ENCODE measurements at regions not wholly inside any gene's neighbourhood (a gene's known extent, or its start where the extent isn't known, plus 50 kb on each side); places are given as distances from the start of the nearest gene placed in this dataset.

GRCh38 chr1:58979677-58980076, 195.8 kb upstream of the JUN start:
- ATAC-seq, result no peak
- Histone ChIP-seq H3K27me3 (ENCODE audit: control insufficient read depth, insufficient read depth) (no peaks in the 10 kb centered on the region), H3K4me1 (ENCODE audit: control insufficient read depth, insufficient read depth, low read length) (peaks cover 10% of the 10 kb centered on the region), H3K4me3 (ENCODE audit: low read length) (no peak overlapping the region), H3K27ac (ENCODE audit: low read length) (no peak overlapping the region), H3K9me3 (ENCODE audit: control insufficient read depth, low read length) (no peaks in the 10 kb centered on the region)
- WGBS, result 73% methylated on average over 3 of the region's 3 CpGs
- DNase-seq, result no peak
- intact Hi-C loops (cut with DNase I), result loop anchor here in 1 of 4 donors (10.0 kb wide), 1 partner anchor 165 kb away; no protein-coding TSS in a partner anchor

- Histone ChIP-seq H3K9me3 (ENCODE audit: control insufficient read depth, low read length) (no peaks in the 10 kb centered on the region), H3K4me1 (ENCODE audit: control insufficient read depth, insufficient read depth, low read length) (peaks cover 10% of the 10 kb centered on the region), H3K27ac (ENCODE audit: low read length) (no peak overlapping the region), H3K27me3 (ENCODE audit: control insufficient read depth, insufficient read depth) (no peaks in the 10 kb centered on the region), H3K4me3 (ENCODE audit: low read length) (no peak overlapping the region)
- ATAC-seq, result no peak
- intact Hi-C loops (cut with DNase I), result loop anchor here in 1 of 4 donors (10.0 kb wide), 1 partner anchor 167 kb away; no protein-coding TSS in a partner anchor
- 98% methylated on average over 1 of the region's 1 CpG for WGBS
- DNase-seq, result no peak
Observed at GRCh38 chr1:58981392-58981791, 197.5 kb upstream of the JUN start.

GRCh38 chr1:58982259-58982998, 198.6 kb upstream of the JUN start:
- H3K27ac ChIP-seq (ENCODE audit: low read length), result peak overlapping the region; percentile 39
- peak in 2 of 3 donors; percentile 36 to 79 for DNase-seq
- intact Hi-C loops (cut with DNase I), result loop anchor here in 1 of 4 donors (10.0 kb wide), 1 partner anchor 168 kb away; no protein-coding TSS in a partner anchor

GRCh38 chr1:58983162-58983561, 199.3 kb upstream of the JUN start:
- no peak overlapping the region for H3K4me3 ChIP-seq (ENCODE audit: low read length)
- WGBS, result 30% methylated on average over 3 of the region's 3 CpGs
- DNase-seq, result no peak
- H3K27ac ChIP-seq (ENCODE audit: low read length), result no peak overlapping the region
- H3K27me3 ChIP-seq (ENCODE audit: control insufficient read depth, insufficient read depth), result no peaks in the 10 kb centered on the region
- H3K4me1 ChIP-seq (ENCODE audit: control insufficient read depth, insufficient read depth, low read length), result peaks cover 10% of the 10 kb centered on the region
- H3K9me3 ChIP-seq (ENCODE audit: control insufficient read depth, low read length), result no peaks in the 10 kb centered on the region
- ATAC-seq, result no peak
- intact Hi-C loops (cut with DNase I), result loop anchor here in 1 of 4 donors (10.0 kb wide), 1 partner anchor 168 kb away; no protein-coding TSS in a partner anchor

More at GRCh38 chr1:58982259-58982998, 198.6 kb upstream of the JUN start:
- no peaks in the 10 kb centered on the region for H3K27me3 ChIP-seq (ENCODE audit: control insufficient read depth, insufficient read depth)
- peak; percentile 84 to 88 for ATAC-seq
- peaks cover 10% of the 10 kb centered on the region for H3K4me1 ChIP-seq (ENCODE audit: control insufficient read depth, insufficient read depth, low read length)
- WGBS, result 53% methylated on average over 8 of the region's 8 CpGs
- H3K4me3 ChIP-seq (ENCODE audit: low read length), result no peak overlapping the region
- no peaks in the 10 kb centered on the region for H3K9me3 ChIP-seq (ENCODE audit: control insufficient read depth, low read length)

- Histone ChIP-seq H3K27ac (ENCODE audit: low read length) (no peak overlapping the region), H3K9me3 (ENCODE audit: control insufficient read depth, low read length) (no peaks in the 10 kb centered on the region), H3K27me3 (ENCODE audit: control insufficient read depth, insufficient read depth) (no peaks in the 10 kb centered on the region), H3K4me1 (ENCODE audit: control insufficient read depth, insufficient read depth, low read length) (peaks cover 10% of the 10 kb centered on the region), H3K4me3 (ENCODE audit: low read length) (no peak overlapping the region)
- WGBS, result 38% methylated on average over 2 of the region's 2 CpGs
- ATAC-seq (peak; percentile 74 to 91), DNase-seq (peak in 1 of 3 donors; percentile 18)
- intact Hi-C loops (cut with DNase I), result loop anchor here in 1 of 4 donors (10.0 kb wide), 1 partner anchor 169 kb away; no protein-coding TSS in a partner anchor
Observed at GRCh38 chr1:58983633-58984245, 199.9 kb upstream of the JUN start.

GRCh38 chr1:58986996-58987767, 203.3 kb upstream of the JUN start:
- intact Hi-C loops (cut with DNase I), result loop anchor here in 1 of 4 donors (10.0 kb wide), 1 partner anchor 172 kb away; no protein-coding TSS in a partner anchor
- H3K4me1 ChIP-seq (ENCODE audit: control insufficient read depth, insufficient read depth, low read length), result peaks cover 10% of the 10 kb centered on the region
- WGBS, result 64% methylated on average over 4 of the region's 4 CpGs
- no peak for ATAC-seq
- H3K27ac ChIP-seq (ENCODE audit: low read length), result no peak overlapping the region
- DNase-seq, result no peak
- no peaks in the 10 kb centered on the region for H3K9me3 ChIP-seq (ENCODE audit: control insufficient read depth, low read length)
- no peaks in the 10 kb centered on the region for H3K27me3 ChIP-seq (ENCODE audit: control insufficient read depth, insufficient read depth)
- H3K4me3 ChIP-seq (ENCODE audit: low read length), result no peak overlapping the region

GRCh38 chr1:58988752-58989151, 204.9 kb upstream of the JUN start:
- no peak overlapping the region for H3K4me3 ChIP-seq (ENCODE audit: low read length)
- peaks cover 2% of the 10 kb centered on the region for H3K4me1 ChIP-seq (ENCODE audit: control insufficient read depth, insufficient read depth, low read length)
- H3K27me3 ChIP-seq (ENCODE audit: control insufficient read depth, insufficient read depth), result no peaks in the 10 kb centered on the region
- H3K27ac ChIP-seq (ENCODE audit: low read length), result no peak overlapping the region
- no peaks in the 10 kb centered on the region for H3K9me3 ChIP-seq (ENCODE audit: control insufficient read depth, low read length)
- ATAC-seq, result no peak
- DNase-seq, result no peak
- intact Hi-C loops (cut with DNase I), result loop anchor here in 1 of 4 donors (10.0 kb wide), 1 partner anchor 174 kb away; no protein-coding TSS in a partner anchor

GRCh38 chr1:58989845-58990244, 206.0 kb upstream of the JUN start:
- H3K27ac ChIP-seq (ENCODE audit: low read length), result no peak overlapping the region
- 90% methylated on average over 2 of the region's 2 CpGs for WGBS
- no peaks in the 10 kb centered on the region for H3K27me3 ChIP-seq (ENCODE audit: control insufficient read depth, insufficient read depth)
- H3K9me3 ChIP-seq (ENCODE audit: control insufficient read depth, low read length), result no peaks in the 10 kb centered on the region
- DNase-seq (no peak), ATAC-seq (no peak)
- intact Hi-C loops (cut with DNase I), result loop anchor here in 1 of 4 donors (10.0 kb wide), 1 partner anchor 175 kb away; no protein-coding TSS in a partner anchor
- H3K4me3 ChIP-seq (ENCODE audit: low read length), result no peak overlapping the region
- no peaks in the 10 kb centered on the region for H3K4me1 ChIP-seq (ENCODE audit: control insufficient read depth, insufficient read depth, low read length)

GRCh38 chr1:58991305-58991704, 207.5 kb upstream of the JUN start:
- no peak for ATAC-seq

GRCh38 chr1:58992643-58993042, 208.8 kb upstream of the JUN start:
- DNase-seq, result no peak
- no peaks in the 10 kb centered on the region for H3K4me1 ChIP-seq (ENCODE audit: control insufficient read depth, insufficient read depth, low read length)
- 98% methylated on average over 2 of the region's 2 CpGs for WGBS
- H3K27me3 ChIP-seq (ENCODE audit: control insufficient read depth, insufficient read depth), result no peaks in the 10 kb centered on the region
- intact Hi-C loops (cut with DNase I), result no loop called here
- no peak overlapping the region for H3K4me3 ChIP-seq (ENCODE audit: low read length)
- H3K9me3 ChIP-seq (ENCODE audit: control insufficient read depth, low read length), result no peaks in the 10 kb centered on the region
- ATAC-seq, result no peak
- no peak overlapping the region for H3K27ac ChIP-seq (ENCODE audit: low read length)

More at GRCh38 chr1:58991305-58991704, 207.5 kb upstream of the JUN start:
- no peaks in the 10 kb centered on the region for H3K4me1 ChIP-seq (ENCODE audit: control insufficient read depth, insufficient read depth, low read length)
- 67% methylated on average over 1 of the region's 1 CpG for WGBS
- intact Hi-C loops (cut with DNase I), result no loop called here
- no peaks in the 10 kb centered on the region for H3K9me3 ChIP-seq (ENCODE audit: control insufficient read depth, low read length)
- H3K27me3 ChIP-seq (ENCODE audit: control insufficient read depth, insufficient read depth), result no peaks in the 10 kb centered on the region
- H3K27ac ChIP-seq (ENCODE audit: low read length), result no peak overlapping the region
- H3K4me3 ChIP-seq (ENCODE audit: low read length), result no peak overlapping the region
- no peak for DNase-seq

Data from right cardiac atrium (tissue), 5 donors.